ENCODE measurements at regions not wholly inside any gene's neighbourhood (a gene's known extent, or its start where the extent isn't known, plus 50 kb on each side); places are given as distances from the start of the nearest gene placed in this dataset.

DNA sequence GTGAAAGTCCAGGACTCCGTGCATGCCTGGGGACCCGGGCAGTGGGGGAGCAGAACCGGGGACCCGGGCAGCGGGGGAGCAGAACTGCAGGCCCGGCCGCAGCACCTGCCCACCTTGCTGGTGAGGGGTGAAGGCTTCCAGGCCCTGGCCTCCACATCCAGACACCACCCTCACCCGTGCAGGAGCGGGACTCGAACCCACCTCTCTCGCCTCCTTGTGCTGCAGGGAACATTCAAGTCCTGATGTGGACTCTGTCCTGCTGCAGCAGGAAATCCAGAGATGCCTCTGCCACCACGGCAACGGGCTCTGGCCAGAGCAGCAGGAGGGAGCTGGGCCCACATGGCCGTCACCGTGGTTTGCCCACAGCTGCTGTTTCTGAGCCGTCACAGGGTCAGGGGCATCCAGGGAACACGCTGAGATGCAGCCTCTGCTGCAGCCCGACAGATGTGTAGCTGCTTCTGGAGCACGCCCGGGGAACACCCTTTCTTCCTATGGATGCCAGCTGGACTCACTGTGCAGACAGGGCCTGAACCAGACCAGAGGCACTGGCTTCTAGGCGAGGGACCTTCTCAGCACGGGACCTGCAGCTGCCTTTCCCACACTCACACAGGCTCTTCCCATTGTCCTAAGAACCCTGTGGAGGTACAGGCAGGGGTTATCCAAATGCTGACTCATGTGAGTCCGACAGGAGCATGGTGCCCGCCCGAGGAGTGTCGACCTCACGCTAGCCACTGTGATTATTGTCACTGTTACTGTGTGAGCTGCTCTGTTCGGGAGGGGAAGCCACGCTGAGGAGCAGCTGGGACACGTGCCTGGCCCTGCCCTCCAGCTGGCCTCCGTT, 89.2 kb upstream of the CTDP1 start:
- TF ChIP-seq CTCF (IDR thresholded peaks at IDR 0.05) = no peak
- no peak for TF ChIP-seq POLR2A (IDR thresholded peaks at IDR 0.05)
- TF ChIP-seq EP300 (IDR thresholded peaks at IDR 0.05) = no peak

Data from ovary (tissue), 3 donors.